Mesodermal cell (in vitro differentiated cells): ENCODE measurements at regions not wholly inside any gene's neighbourhood (a gene's known extent, or its start where the extent isn't known, plus 50 kb on each side); places are given as distances from the start of the nearest gene placed in this dataset.
A peak's percentile ranks its signal among the peaks of the same experiment; 100 is the strongest.

Source experiments
- H3K27ac ChIP-seq: 2 replicates; pipeline ENCODE4 v1.7.0; 2013; ENCODE audit warnings: mild to moderate bottlenecking, low read depth, low read length, moderate library complexity; ENCODE audit not compliant: severe bottlenecking
- H3K36me3 ChIP-seq: 2 replicates; pipeline ENCODE4 v1.7.1; 2013; ENCODE audit warnings: mild to moderate bottlenecking, low read length, moderate library complexity; ENCODE audit not compliant: control insufficient read depth, insufficient read depth
- H3K4me1 ChIP-seq: one replicate; pipeline ENCODE4 v1.7.1; 2013; ENCODE audit warnings: mild to moderate bottlenecking, low read length; ENCODE audit not compliant: insufficient read depth, control insufficient read depth, poor library complexity, severe bottlenecking
- H3K4me3 ChIP-seq: 2 replicates; pipeline ENCODE4 v1.7.0; 2013; ENCODE audit warnings: low read length, control low read depth, mild to moderate bottlenecking; ENCODE audit not compliant: insufficient read depth, poor library complexity, severe bottlenecking; ENCODE audit errors: extremely low read depth
- H3K9me3 ChIP-seq: 2 replicates; pipeline ENCODE4 v1.7.1; 2013; ENCODE audit warnings: mild to moderate bottlenecking, low read length, moderate library complexity; ENCODE audit not compliant: control insufficient read depth
- WGBS, 2 experiments: methylation state at CpG; one replicate each; pipeline ENCODE4 v1.1.5; 2013; ENCODE audit warnings: missing lambda C conversion rate in 2 of 2; ENCODE audit not compliant: insufficient coverage in 2 of 2; 5-methylcytosine and 5-hydroxymethylcytosine counted together

DNA sequence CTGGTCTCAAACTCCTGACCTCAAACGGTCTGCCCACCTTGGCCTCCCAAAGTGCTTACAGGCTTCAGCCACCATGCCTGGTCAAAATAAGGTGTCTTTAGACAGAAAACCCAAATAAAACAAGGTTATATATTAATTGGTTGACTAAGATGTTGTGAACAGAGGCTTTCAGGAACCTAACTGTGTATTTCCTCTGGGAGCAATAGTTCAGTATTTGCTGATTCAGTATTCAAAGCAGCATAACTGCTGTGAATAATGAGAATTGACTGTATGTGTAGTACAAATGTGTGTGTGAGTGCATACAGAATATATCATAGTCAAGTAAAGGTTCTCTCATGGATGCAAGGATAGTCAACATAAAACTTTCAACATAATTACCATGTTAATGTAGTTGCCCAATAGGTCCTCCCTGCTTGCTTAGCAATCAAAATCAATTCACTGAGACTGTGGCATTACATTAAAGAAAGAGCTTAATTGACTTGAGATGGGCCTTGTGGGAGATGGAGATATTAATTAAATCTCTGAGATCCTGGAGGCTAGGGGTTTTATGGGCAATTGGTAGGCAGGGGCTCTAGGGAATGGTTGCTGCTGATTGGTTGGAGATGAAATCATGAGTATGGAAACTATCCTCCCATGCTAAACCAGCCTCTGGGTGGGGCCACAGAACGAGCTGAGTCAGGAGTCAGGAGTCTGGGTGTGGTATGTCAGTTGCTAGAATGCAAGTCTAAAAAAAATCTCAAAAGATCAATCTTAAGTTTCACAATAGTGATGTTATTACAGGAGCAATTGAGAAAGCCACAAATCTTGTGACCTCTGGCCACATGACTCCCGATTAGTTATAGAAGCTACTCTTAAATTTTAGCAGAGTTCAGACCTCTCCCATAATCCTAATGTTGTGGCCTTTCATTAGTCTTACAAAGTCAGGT is 162.7 kb downstream of the AKR1D1 start:
- WGBS, 2 experiments: 83 to 94% methylated on average over 1 to 2 of the region's 3 CpGs
- H3K36me3 ChIP-seq: no peaks in the 10 kb centered on the region
- H3K4me3 ChIP-seq: no peak overlapping the region
- no peaks in the 10 kb centered on the region for H3K4me1 ChIP-seq
- peaks cover 9% of the 10 kb centered on the region for H3K9me3 ChIP-seq
- H3K27ac ChIP-seq: no peak overlapping the region

DNA sequence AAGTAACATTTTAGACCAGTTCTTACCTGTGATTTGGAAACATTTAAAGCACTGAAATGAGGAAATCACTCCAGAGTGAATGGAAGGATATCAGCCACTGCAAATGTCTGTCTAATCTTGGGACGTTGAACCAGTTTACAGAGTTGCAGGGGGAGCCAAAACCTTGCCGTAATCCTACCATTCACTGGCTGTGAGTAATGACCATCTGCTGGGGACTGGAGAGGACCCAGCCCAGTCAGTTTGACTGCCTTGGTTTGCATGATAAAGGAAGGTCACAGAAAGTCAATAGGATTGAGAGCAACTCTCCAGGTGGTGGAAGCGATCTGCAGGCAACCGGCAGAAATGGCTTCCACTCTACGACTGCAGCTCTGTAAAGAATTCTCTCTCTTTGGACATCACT is 167.2 kb downstream of the AKR1D1 start:
- Histone ChIP-seq H3K36me3 (no peaks in the 10 kb centered on the region), H3K9me3 (peaks cover 23% of the 10 kb centered on the region), H3K4me3 (no peak overlapping the region), H3K27ac (peak overlapping the region; percentile 11), H3K4me1 (peaks cover 5% of the 10 kb centered on the region)
- 8 to 10% methylated on average over 2 to 4 of the region's 5 CpGs for WGBS, 2 experiments

DNA sequence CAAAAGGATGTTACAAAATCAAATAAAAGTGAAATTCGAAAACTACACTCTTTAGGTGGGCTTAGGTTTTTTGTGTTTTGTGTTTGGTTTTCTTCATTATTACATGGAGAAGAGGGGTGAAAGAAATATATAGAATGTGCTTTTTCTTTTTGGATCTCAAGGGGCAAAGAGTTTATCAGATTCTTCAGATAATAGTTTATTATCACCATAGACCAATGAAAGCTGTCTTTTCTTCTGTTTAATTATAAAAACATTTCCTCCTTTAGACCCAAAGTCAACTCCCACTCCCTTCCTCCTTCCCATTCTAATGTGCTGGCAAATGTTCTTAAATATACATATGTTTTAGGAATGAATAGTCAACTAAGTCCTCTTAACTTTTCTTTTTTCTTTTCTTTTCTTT is 167.6 kb downstream of the AKR1D1 start:
- peaks cover 5% of the 10 kb centered on the region for H3K4me1 ChIP-seq
- H3K9me3 ChIP-seq: peaks cover 23% of the 10 kb centered on the region
- WGBS, 2 experiments: no CpG with 5 or more reads among the region's 1 CpG
- no peak overlapping the region for H3K4me3 ChIP-seq
- H3K36me3 ChIP-seq: no peaks in the 10 kb centered on the region
- H3K27ac ChIP-seq: no peak overlapping the region

DNA sequence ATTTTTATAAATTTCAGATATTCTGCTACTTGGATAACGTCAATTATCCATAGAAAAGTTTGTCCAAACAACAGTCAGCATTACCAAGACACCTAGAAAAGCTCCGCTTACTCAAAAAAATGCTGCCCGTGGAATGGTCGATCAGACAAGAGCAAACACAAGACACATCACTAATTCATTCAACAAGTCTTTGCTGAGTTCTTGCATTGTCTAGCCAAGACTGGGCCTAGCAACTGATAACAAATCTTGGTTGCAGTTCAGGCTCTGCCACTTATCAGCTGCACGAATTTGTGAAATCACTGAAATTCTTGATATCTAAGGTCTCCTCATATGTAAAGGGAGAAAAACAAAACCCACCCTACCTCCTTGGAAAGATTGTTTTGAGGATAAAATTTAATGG is 168.3 kb downstream of the AKR1D1 start:
- H3K36me3 ChIP-seq: no peaks in the 10 kb centered on the region
- WGBS, 2 experiments: 83 to 100% methylated on average over 4 to 5 of the region's 5 CpGs
- peaks cover 5% of the 10 kb centered on the region for H3K4me1 ChIP-seq
- no peak overlapping the region for H3K4me3 ChIP-seq
- H3K9me3 ChIP-seq: peaks cover 19% of the 10 kb centered on the region
- H3K27ac ChIP-seq: no peak overlapping the region

DNA sequence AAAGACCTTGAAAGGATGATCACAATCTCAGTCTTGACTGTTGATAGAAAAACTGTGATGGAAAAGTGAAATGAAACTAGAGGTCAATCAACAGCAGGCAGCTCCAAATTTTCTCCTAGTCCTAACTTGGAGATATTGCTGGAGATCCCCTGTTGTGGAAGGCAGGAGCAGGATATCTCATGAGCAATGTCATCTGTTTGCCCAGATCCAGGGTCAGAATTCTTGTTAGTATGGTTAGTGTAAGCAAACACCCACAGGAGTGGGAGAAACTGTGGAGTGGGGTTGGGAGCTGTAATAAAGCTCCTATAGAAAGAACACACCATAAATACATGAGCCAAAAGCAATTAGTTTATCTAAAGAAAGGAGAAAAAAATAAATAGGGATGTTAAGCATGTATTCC is 169.0 kb downstream of the AKR1D1 start:
- Histone ChIP-seq H3K4me1 (peaks cover 5% of the 10 kb centered on the region), H3K27ac (no peak overlapping the region), H3K9me3 (peaks cover 19% of the 10 kb centered on the region), H3K4me3 (no peak overlapping the region), H3K36me3 (no peaks in the 10 kb centered on the region)

DNA sequence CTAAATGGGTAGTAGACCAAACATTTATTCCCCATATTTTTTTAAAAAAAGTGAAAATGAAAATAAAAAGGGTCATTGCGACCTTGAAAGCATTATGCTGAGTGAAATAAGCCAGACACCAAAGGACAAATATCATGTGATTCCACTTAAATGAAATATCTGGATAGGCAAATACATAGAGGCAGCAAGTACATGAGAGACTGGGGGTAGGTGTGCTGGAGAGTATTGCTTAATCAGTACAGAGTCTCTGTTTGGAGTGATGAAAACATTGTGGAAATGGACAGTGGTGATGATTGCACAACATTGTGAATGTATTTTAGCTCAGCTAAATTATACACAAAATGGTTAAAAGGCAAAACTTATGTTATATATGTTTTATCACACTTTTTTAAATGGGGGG is 169.4 kb downstream of the AKR1D1 start:
- Histone ChIP-seq H3K27ac (no peak overlapping the region), H3K36me3 (no peaks in the 10 kb centered on the region), H3K9me3 (peaks cover 19% of the 10 kb centered on the region), H3K4me3 (no peak overlapping the region), H3K4me1 (peaks cover 5% of the 10 kb centered on the region)
- 83% methylated on average over 1 of the region's 1 CpG; no CpG with 5 or more reads in 1 of the 2 experiments for WGBS, 2 experiments

DNA sequence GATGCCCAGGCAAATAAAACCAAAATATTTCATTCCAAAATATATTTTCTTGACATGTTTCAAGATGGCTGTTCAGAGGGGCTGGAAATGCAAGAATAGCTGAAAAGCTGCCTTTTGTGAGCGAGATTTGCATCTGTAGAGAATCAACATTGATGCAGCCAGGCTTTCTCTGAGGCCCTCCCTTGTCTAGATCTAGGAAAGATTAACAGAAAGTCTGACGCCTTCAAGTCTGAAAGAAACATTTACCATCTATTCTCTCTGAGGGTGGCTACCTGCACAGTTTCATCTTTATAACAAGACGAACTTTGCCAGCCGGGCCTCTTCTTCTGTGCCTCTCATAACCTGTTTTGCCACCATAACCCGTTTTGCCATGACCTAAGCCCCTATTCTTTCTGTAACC is 170.2 kb downstream of the AKR1D1 start:
- 63 to 85% methylated on average over 4 to 5 of the region's 5 CpGs for WGBS, 2 experiments
- H3K9me3 ChIP-seq: peaks cover 19% of the 10 kb centered on the region
- no peaks in the 10 kb centered on the region for H3K36me3 ChIP-seq
- H3K4me3 ChIP-seq: no peak overlapping the region
- H3K27ac ChIP-seq: peak overlapping the region; percentile 26
- peaks cover 5% of the 10 kb centered on the region for H3K4me1 ChIP-seq

DNA sequence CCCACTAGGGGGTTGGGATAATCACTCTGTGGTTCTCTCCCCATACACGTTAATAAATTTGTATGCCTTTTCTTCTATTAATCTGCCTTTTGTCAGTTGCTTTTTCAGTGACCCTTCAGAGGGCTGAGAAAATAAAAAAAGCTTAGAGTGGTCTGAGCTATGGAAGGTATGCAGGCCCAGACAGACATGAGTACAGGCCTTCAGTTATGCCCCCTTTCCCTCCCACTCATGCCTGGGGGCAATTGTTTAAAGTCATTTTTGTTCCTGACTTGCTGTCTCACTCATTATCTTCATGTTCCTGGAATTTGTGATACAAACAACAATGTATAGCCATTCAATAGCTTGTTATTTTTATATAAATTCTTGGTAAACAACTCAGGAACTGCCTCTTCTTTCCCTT is 170.8 kb downstream of the AKR1D1 start:
- Histone ChIP-seq H3K4me3 (no peak overlapping the region), H3K27ac (peak overlapping the region; percentile 67)

DNA sequence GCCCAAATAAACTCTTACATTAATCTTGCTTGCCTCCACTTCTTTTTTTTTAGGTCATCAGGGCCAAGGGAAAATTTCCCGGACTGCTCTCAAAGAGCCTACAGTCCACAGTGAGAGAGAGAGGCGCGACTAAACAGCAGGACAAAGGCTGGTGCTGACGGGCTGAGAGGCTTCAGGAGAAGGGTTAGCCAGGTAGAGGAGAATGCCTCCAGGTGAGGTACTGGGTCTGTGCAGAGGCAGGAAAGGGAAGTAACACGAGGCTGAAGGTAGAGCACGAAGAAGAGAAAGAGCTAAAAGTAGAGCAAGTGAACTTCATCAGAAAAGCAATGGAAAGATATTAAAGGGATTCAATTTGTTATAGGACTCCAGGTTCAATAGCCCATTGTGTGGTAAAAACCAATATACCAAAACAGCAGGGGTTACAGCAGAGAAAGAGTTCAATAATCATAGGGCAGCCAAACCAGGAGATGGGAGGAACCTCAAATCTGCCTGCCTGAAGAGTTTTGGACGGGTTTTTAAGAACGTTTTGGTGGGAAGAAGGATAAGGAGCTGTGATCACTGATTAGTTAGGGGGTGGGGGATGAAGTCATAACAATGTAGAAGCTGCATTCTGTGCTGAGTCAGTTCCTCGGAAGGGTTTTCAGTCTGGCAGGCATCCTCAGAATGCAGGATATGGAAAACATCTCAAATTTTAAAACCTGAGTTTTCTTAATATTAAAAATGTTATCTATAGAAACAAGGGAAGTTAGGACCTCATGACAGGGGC is 171.5 kb downstream of the AKR1D1 start:
- Histone ChIP-seq H3K4me1 (peaks cover 5% of the 10 kb centered on the region), H3K9me3 (peaks cover 19% of the 10 kb centered on the region), H3K36me3 (no peaks in the 10 kb centered on the region), H3K4me3 (no peak overlapping the region), H3K27ac (peak overlapping the region; percentile 67)
- 66 to 69% methylated on average over 7 to 8 of the region's 9 CpGs for WGBS, 2 experiments

More for the DNA sequence above, 170.8 kb downstream of the AKR1D1 start:
- Histone ChIP-seq H3K4me1 (peaks cover 5% of the 10 kb centered on the region), H3K36me3 (no peaks in the 10 kb centered on the region), H3K9me3 (peaks cover 19% of the 10 kb centered on the region)
- no CpG with 5 or more reads among the region's 1 CpG for WGBS, 2 experiments

DNA sequence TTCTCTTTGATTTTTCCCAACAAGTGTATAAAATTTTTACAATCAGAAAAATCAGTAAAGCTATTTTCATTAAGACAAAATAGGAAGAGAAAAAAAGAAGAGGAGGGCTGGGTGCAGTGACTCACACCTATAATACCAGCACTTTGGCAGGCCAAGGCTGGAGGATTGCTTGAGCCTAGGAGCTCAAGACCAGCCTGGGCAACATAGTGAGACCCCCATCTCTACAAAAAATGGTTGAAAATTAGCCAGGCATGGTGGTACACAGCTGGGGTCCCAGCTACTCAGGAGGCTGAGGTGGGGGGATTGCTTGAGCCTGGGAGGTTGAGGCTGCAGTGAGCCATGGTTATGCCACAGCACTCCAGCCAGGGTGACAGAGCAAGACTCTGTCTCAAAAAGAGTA is 172.3 kb downstream of the AKR1D1 start:
- Histone ChIP-seq H3K4me1 (peaks cover 5% of the 10 kb centered on the region), H3K4me3 (no peak overlapping the region), H3K27ac (no peak overlapping the region), H3K9me3 (peaks cover 19% of the 10 kb centered on the region), H3K36me3 (no peaks in the 10 kb centered on the region)

DNA sequence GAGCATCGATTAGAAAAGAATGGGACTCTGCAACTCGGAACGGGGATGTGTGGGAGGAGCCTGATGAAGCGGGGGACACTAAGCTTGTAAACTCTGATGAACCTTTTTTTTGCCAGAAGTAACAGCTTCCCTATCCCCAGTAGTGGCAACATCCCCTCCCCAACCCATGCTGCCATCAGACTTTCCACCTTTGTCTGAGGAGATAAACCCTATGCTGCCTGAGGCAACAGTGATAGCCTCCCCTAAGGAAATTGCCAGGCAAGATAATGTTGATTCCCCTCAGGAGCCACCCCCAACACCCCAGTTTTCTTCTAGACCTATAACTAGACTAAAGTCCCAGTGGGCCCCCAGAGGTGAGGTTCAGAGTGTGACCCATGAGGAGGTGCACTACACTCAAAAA is 173.7 kb downstream of the AKR1D1 start:
- WGBS, 2 experiments: 88 to 98% methylated on average over 3 to 4 of the region's 4 CpGs
- H3K4me3 ChIP-seq: no peak overlapping the region
- no peaks in the 10 kb centered on the region for H3K36me3 ChIP-seq
- H3K4me1 ChIP-seq: peaks cover 5% of the 10 kb centered on the region
- no peak overlapping the region for H3K27ac ChIP-seq
- peaks cover 23% of the 10 kb centered on the region for H3K9me3 ChIP-seq
